ENCODE measurements at regions not wholly inside any gene's neighbourhood (a gene's known extent, or its start where the extent isn't known, plus 50 kb on each side); places are given as distances from the start of the nearest gene placed in this dataset.

GRCh38 chr2:224310943-224311625 is 90.8 kb downstream of the FAM124B start:
- no peak for TF ChIP-seq CTCF (IDR thresholded peaks at IDR 0.05; ENCODE audit: control extremely low read depth in 1 of 3, insufficient read depth in 1 of 3, low read depth in 1 of 3, low read length in 3 of 3)
- TF ChIP-seq EZH2 (IDR thresholded peaks at IDR 0.05; ENCODE audit: low read depth, low read length, severe bottlenecking) = no peak
- no peak for TF ChIP-seq POLR2AphosphoS5 (IDR thresholded peaks at IDR 0.05; ENCODE audit: low read depth, low read length)
- no peak for TF ChIP-seq YY1 (IDR thresholded peaks at IDR 0.05; ENCODE audit: low read depth, low read length)
- no peak for TF ChIP-seq POLR2A (IDR thresholded peaks at IDR 0.05; ENCODE audit: control extremely low read depth in 1 of 2, low read depth in 2 of 2, low read length in 2 of 2)
- no peak for TF ChIP-seq SIN3A (conservative IDR thresholded peaks at IDR 0.05 in 1 of 2, IDR thresholded peaks at IDR 0.05 in 1 of 2; ENCODE audit: low read depth in 1 of 2, low read length in 2 of 2)
- no peak for TF ChIP-seq EGR1 (IDR thresholded peaks at IDR 0.05; ENCODE audit: borderline replicate concordance, low read depth, low read length)
- TF ChIP-seq PHF8 (conservative IDR thresholded peaks at IDR 0.05; ENCODE audit: low read depth, low read length) = no peak
- no peak for TF ChIP-seq USF2 (IDR thresholded peaks at IDR 0.05; ENCODE audit: low read length)
- TF ChIP-seq MAFK (IDR thresholded peaks at IDR 0.05; ENCODE audit: low read depth, low read length) = no peak
